Neural cell (in vitro differentiated cells): ENCODE measurements at regions not wholly inside any gene's neighbourhood (a gene's known extent, or its start where the extent isn't known, plus 50 kb on each side); places are given as distances from the start of the nearest gene placed in this dataset.

Source experiments
- EP300 ChIP-seq: fragments of 450-650 bp; conservative IDR thresholded peaks from 2 replicates; pipeline ENCODE4 v1.6.1; 2014; ENCODE audit warnings: antibody characterized with exemption, mild to moderate bottlenecking, moderate library complexity; ENCODE audit not compliant: poor library complexity, severe bottlenecking
- EZH2 ChIP-seq: fragments of 200-600, 300-800 bp; shearing (Covaris generic), sonication (generic); IDR thresholded peaks from 2 replicates; pipeline ENCODE4 v1.6.1; 2014; ENCODE audit warnings: antibody characterized with exemption, low read length, borderline replicate concordance, mild to moderate bottlenecking; ENCODE audit not compliant: insufficient read depth, poor library complexity, severe bottlenecking
- RAD21 ChIP-seq: fragments of 450-650 bp; conservative IDR thresholded peaks from 2 replicates; pipeline ENCODE4 v1.6.1; 2014; ENCODE audit warnings: antibody characterized with exemption, mild to moderate bottlenecking, moderate library complexity
- SMC3 ChIP-seq: fragments of 450-650 bp; conservative IDR thresholded peaks from 2 replicates; pipeline ENCODE4 v1.6.1; 2014; ENCODE audit warnings: antibody characterized with exemption, mild to moderate bottlenecking, moderate library complexity; ENCODE audit not compliant: poor library complexity
- TF ChIP-seq, protein P1 (sequence below): fragments of 450-650 bp; IDR thresholded peaks from 2 replicates; pipeline ENCODE4 v1.5.1; 2014; ENCODE audit warnings: antibody characterized with exemption, mild to moderate bottlenecking, moderate library complexity; ENCODE audit not compliant: poor library complexity, severe bottlenecking
- TF ChIP-seq, protein P2 (sequence below): IDR thresholded peaks from 2 replicates; pipeline ENCODE4 v1.6.1; 2012; ENCODE audit warnings: borderline replicate concordance

DNA sequence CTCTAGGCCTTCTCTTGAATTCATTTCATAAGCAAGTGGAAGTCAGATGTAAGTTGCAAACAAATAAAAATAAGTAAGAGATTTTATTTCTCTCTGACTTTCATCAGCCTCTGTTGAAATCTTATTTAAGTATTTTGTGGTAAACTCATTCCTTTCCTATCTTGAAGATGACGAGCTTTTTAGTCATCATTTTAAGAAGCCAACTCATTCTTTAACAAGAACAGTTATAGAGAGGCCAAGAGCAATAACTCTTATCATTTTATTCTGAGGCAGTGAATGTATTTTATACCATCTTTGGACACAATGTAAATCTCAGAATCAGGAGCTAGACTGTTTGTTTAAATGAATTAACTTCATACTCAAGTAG lies 147.5 kb upstream of the MBNL1 start:
- TF ChIP-seq, protein P1, sequence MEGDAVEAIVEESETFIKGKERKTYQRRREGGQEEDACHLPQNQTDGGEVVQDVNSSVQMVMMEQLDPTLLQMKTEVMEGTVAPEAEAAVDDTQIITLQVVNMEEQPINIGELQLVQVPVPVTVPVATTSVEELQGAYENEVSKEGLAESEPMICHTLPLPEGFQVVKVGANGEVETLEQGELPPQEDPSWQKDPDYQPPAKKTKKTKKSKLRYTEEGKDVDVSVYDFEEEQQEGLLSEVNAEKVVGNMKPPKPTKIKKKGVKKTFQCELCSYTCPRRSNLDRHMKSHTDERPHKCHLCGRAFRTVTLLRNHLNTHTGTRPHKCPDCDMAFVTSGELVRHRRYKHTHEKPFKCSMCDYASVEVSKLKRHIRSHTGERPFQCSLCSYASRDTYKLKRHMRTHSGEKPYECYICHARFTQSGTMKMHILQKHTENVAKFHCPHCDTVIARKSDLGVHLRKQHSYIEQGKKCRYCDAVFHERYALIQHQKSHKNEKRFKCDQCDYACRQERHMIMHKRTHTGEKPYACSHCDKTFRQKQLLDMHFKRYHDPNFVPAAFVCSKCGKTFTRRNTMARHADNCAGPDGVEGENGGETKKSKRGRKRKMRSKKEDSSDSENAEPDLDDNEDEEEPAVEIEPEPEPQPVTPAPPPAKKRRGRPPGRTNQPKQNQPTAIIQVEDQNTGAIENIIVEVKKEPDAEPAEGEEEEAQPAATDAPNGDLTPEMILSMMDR = no peak
- TF ChIP-seq RAD21 (no peak), EP300 (no peak), EZH2 (no peak), SMC3 (no peak)
- TF ChIP-seq, protein P2, sequence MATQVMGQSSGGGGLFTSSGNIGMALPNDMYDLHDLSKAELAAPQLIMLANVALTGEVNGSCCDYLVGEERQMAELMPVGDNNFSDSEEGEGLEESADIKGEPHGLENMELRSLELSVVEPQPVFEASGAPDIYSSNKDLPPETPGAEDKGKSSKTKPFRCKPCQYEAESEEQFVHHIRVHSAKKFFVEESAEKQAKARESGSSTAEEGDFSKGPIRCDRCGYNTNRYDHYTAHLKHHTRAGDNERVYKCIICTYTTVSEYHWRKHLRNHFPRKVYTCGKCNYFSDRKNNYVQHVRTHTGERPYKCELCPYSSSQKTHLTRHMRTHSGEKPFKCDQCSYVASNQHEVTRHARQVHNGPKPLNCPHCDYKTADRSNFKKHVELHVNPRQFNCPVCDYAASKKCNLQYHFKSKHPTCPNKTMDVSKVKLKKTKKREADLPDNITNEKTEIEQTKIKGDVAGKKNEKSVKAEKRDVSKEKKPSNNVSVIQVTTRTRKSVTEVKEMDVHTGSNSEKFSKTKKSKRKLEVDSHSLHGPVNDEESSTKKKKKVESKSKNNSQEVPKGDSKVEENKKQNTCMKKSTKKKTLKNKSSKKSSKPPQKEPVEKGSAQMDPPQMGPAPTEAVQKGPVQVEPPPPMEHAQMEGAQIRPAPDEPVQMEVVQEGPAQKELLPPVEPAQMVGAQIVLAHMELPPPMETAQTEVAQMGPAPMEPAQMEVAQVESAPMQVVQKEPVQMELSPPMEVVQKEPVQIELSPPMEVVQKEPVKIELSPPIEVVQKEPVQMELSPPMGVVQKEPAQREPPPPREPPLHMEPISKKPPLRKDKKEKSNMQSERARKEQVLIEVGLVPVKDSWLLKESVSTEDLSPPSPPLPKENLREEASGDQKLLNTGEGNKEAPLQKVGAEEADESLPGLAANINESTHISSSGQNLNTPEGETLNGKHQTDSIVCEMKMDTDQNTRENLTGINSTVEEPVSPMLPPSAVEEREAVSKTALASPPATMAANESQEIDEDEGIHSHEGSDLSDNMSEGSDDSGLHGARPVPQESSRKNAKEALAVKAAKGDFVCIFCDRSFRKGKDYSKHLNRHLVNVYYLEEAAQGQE = no peak
